OCI-LY7 (cell line): ENCODE measurements at regions not wholly inside any gene's neighbourhood (a gene's known extent, or its start where the extent isn't known, plus 50 kb on each side); places are given as distances from the start of the nearest gene placed in this dataset.

Experiments
- EZH2phosphoT487 ChIP-seq: fragments of 200-600 bp; sonication (generic); IDR thresholded peaks from 2 replicates; pipeline ENCODE4 v1.6.1; 2018; ENCODE audit warnings: low read depth, borderline replicate concordance, mild to moderate bottlenecking, mixed run types, antibody characterized with exemption, low read length, moderate library complexity, mixed read lengths
- TF ChIP-seq, protein P1 (sequence below): fragments of 200-600 bp; sonication (generic); conservative IDR thresholded peaks from 2 replicates; pipeline ENCODE4 v1.5.1; 2014; ENCODE audit warnings: mild to moderate bottlenecking, antibody characterized with exemption, low read length, moderate library complexity, mixed read lengths

DNA sequence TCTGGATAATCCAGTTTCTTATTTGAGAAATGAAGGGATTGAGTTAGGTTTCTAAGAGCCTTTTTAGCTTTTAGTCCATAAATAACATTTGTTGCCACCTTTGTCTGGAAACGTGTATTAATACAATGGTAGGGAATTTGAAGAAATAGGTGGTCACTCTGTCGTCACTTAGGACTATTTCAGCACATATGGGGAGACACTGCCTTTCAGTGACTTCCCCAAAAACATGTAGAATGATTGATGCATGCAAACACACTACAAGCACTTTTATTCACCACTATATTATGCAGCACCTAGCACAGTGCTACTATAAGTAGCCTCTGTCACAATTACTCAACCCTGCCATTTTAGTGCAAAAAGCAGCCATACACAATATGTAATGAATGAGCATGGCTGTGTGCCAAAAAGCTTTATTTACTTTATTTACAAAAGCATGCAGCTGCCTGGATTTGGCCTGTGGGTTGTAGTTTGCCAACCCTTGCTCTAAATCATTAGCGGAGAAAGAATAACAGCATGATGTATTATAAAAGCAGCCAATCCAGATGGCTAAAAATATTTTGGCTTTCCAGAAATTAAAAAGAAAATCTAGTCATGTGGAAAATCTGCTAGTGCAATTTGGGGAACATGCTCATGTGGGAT is 154.2 kb upstream of the HMHB1 start:
- TF ChIP-seq, protein P1, sequence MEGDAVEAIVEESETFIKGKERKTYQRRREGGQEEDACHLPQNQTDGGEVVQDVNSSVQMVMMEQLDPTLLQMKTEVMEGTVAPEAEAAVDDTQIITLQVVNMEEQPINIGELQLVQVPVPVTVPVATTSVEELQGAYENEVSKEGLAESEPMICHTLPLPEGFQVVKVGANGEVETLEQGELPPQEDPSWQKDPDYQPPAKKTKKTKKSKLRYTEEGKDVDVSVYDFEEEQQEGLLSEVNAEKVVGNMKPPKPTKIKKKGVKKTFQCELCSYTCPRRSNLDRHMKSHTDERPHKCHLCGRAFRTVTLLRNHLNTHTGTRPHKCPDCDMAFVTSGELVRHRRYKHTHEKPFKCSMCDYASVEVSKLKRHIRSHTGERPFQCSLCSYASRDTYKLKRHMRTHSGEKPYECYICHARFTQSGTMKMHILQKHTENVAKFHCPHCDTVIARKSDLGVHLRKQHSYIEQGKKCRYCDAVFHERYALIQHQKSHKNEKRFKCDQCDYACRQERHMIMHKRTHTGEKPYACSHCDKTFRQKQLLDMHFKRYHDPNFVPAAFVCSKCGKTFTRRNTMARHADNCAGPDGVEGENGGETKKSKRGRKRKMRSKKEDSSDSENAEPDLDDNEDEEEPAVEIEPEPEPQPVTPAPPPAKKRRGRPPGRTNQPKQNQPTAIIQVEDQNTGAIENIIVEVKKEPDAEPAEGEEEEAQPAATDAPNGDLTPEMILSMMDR: no peak
- no peak for TF ChIP-seq EZH2phosphoT487
